Mesodermal cell (in vitro differentiated cells): ENCODE measurements at regions not wholly inside any gene's neighbourhood (a gene's known extent, or its start where the extent isn't known, plus 50 kb on each side); places are given as distances from the start of the nearest gene placed in this dataset.

ENCODE experiments used
- H3K27ac ChIP-seq: 2 replicates; pipeline ENCODE4 v1.7.0; 2013; ENCODE audit warnings: mild to moderate bottlenecking, low read depth, low read length, moderate library complexity; ENCODE audit not compliant: severe bottlenecking
- H3K36me3 ChIP-seq: 2 replicates; pipeline ENCODE4 v1.7.1; 2013; ENCODE audit warnings: mild to moderate bottlenecking, low read length, moderate library complexity; ENCODE audit not compliant: control insufficient read depth, insufficient read depth
- H3K4me1 ChIP-seq: one replicate; pipeline ENCODE4 v1.7.1; 2013; ENCODE audit warnings: mild to moderate bottlenecking, low read length; ENCODE audit not compliant: insufficient read depth, control insufficient read depth, poor library complexity, severe bottlenecking
- H3K4me3 ChIP-seq: 2 replicates; pipeline ENCODE4 v1.7.0; 2013; ENCODE audit warnings: low read length, control low read depth, mild to moderate bottlenecking; ENCODE audit not compliant: insufficient read depth, poor library complexity, severe bottlenecking; ENCODE audit errors: extremely low read depth
- H3K9me3 ChIP-seq: 2 replicates; pipeline ENCODE4 v1.7.1; 2013; ENCODE audit warnings: mild to moderate bottlenecking, low read length, moderate library complexity; ENCODE audit not compliant: control insufficient read depth
- WGBS, 2 experiments: methylation state at CpG; one replicate each; pipeline ENCODE4 v1.1.5; 2013; ENCODE audit warnings: missing lambda C conversion rate in 2 of 2; ENCODE audit not compliant: insufficient coverage in 2 of 2; 5-methylcytosine and 5-hydroxymethylcytosine counted together

DNA sequence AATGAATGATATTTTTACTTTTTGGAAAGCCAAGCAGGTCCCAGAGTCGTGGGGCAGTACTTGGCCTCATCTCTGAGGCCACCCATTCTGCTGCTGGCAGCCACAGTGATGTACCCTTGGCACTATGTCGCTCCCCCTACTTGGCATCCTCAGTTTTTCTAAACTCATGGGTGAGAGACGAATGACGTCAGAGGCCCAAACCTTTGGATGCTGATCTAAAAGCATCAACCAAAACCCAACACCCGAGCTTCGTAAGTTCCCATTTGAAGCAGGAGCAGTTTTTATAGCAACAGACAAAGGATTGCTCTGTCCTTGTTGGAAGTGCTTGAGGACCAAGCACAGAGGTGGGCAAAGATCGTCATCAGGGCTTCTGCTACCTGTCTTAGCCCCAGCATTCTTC lies 212.9 kb downstream of the PAX1 start:
- H3K9me3 ChIP-seq: no peaks in the 10 kb centered on the region
- H3K4me3 ChIP-seq: no peak overlapping the region
- no peak overlapping the region for H3K27ac ChIP-seq
- H3K4me1 ChIP-seq: no peaks in the 10 kb centered on the region
- H3K36me3 ChIP-seq: no peaks in the 10 kb centered on the region
- WGBS, 2 experiments: 96% methylated on average over 6 to 7 of the region's 7 CpGs

DNA sequence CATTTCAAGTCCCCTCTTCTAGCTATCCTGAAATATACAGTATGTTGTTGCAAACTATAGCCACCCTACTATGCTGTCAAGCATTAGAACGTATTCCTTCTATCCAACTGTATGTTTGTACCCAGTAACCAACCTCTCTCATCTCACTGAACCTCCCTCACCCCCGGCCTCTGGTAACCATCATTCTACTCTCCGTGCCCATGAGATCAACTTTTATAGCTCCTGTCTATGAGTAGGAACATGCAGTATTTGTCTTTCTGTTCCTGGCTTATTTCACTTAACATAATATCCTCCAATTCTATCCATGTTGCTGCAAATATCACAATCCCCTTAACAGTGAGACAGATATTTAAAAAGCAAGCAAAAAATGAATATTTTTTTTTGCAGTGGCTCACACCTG lies 196.9 kb downstream of the PAX1 start:
- Histone ChIP-seq H3K36me3 (no peaks in the 10 kb centered on the region), H3K4me1 (no peaks in the 10 kb centered on the region), H3K9me3 (no peaks in the 10 kb centered on the region), H3K4me3 (no peak overlapping the region), H3K27ac (no peak overlapping the region)
- WGBS, 2 experiments: 75 to 83% methylated on average over 1 to 2 of the region's 3 CpGs

DNA sequence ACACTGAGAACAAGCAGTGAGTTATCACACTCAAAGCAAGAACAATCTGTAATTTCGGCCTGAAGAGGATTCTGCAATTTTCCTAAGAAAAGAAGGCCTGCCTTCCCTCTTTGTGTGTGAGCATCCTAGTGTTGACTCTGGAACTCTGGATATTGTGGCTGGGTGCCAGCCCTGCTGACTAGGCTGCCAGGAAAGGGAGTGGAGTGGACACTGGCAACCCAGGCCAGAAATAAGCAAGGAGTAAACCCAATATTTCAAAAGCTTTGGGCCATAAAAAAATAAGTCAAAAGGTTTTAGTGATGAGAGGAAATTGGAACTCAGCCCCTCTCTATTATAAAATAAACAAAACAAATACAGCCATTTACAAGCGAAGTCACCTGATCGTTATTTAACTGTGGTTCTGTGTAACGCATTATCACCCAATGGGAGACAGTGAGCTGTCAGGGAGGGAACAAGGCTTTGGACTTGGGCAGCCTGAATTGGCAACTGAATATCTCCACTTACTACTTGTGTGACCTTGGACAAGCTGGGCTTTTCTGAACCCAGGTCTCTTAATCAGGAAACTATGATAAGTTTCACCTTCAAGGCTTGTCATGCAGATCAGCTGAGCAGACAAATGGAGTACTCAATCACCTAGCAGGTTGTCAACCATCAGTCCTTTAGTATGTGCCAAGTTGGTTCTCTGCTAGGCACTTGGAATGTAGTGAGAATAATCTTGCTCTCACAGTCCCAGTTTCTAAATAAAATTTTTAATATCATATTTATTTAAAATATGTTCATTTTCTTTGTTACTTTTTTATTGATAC lies 196.2 kb downstream of the PAX1 start:
- no peaks in the 10 kb centered on the region for H3K4me1 ChIP-seq
- no peaks in the 10 kb centered on the region for H3K9me3 ChIP-seq
- H3K4me3 ChIP-seq: no peak overlapping the region
- WGBS, 2 experiments: 83 to 87% methylated on average over 1 to 4 of the region's 4 CpGs
- H3K27ac ChIP-seq: no peak overlapping the region
- H3K36me3 ChIP-seq: no peaks in the 10 kb centered on the region

DNA sequence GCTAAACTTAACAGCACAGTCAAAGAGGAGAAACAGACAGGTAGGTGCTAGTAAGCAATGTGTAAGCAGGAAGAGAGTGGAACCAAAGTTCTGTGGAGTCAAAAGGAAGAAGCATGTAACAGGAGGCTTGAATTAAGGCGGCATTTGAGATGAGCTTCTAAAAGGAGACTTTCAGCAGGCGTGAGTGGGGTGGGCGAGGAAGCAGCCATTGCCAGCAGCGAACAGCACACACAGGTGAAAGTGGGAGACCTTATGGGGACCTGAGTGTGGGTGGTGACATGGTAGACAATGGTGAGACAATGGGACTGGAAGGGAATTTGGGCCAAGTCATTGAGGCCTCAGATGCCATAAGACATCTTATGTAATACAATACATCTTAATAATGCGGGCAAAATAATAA lies 195.0 kb downstream of the PAX1 start:
- no peak overlapping the region for H3K27ac ChIP-seq
- no peaks in the 10 kb centered on the region for H3K4me1 ChIP-seq
- 84 to 100% methylated on average over 3 to 4 of the region's 5 CpGs for WGBS, 2 experiments
- no peaks in the 10 kb centered on the region for H3K36me3 ChIP-seq
- H3K9me3 ChIP-seq: no peaks in the 10 kb centered on the region
- no peak overlapping the region for H3K4me3 ChIP-seq

DNA sequence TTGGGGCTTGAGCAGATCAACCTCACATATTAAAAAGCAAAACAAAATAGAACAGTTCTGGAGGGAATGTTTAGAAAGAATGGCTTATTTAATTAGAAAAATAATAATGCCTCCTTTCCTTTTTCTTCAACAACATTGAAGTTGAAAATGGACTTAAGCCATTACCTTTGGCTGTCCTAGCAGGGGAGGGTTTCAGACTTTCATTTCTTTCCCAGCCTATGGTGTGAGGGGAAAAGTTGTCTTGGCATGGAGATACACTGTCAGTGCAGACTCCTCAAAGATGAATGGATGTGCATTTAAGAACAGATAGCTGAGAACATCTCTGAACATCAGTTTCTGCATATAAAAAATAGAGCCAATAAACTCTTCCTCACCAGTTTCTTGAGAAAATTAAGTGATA lies 169.5 kb downstream of the PAX1 start:
- no peak overlapping the region for H3K27ac ChIP-seq
- no peaks in the 10 kb centered on the region for H3K4me1 ChIP-seq
- H3K9me3 ChIP-seq: no peaks in the 10 kb centered on the region
- H3K36me3 ChIP-seq: no peaks in the 10 kb centered on the region
- no peak overlapping the region for H3K4me3 ChIP-seq

DNA sequence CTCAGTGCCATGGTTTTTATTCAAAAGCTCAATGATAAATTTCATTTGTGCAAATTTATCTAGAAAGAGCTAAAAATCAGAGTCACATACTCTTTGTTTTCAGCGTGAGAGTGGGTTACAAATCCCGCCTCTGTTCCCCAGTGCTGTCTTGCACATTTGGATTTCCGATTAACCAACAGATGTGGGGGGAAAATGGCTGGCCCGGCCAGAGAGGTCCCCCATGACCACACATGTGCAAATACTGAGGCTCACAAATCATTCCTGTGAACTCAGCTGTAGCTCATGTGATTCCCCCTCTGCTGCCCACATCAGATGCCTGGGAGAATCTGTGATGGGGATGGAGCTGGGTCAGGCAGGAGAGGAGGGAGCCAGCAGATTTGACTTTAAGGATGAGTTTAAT lies 168.7 kb downstream of the PAX1 start:
- Histone ChIP-seq H3K4me3 (no peak overlapping the region), H3K4me1 (no peaks in the 10 kb centered on the region), H3K9me3 (no peaks in the 10 kb centered on the region), H3K27ac (no peak overlapping the region), H3K36me3 (no peaks in the 10 kb centered on the region)
- WGBS, 2 experiments: 94 to 100% methylated on average over 2 to 3 of the region's 4 CpGs

DNA sequence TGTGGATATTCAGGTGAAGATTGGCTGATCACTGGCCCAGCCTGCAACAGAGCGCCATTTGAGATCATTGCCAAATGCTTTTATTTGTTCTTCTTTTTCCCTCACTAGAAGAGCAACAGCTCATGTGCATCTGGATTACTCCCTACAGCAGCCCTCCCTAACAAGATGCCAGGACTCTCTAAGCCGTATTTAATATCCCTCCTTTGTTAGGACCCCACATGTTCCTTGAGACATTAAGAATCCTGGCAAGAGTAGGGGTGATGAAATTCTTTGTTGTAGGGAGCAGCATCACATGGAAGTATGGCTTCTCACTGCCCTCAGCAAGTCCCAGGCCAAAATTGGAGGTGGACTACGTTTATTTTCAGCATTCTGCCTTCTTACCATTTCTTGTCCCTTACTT lies 167.8 kb downstream of the PAX1 start:
- Histone ChIP-seq H3K27ac (no peak overlapping the region), H3K36me3 (no peaks in the 10 kb centered on the region), H3K4me3 (no peak overlapping the region), H3K4me1 (no peaks in the 10 kb centered on the region), H3K9me3 (no peaks in the 10 kb centered on the region)
- WGBS, 2 experiments: 100% methylated on average over 1 of the region's 3 CpGs

DNA sequence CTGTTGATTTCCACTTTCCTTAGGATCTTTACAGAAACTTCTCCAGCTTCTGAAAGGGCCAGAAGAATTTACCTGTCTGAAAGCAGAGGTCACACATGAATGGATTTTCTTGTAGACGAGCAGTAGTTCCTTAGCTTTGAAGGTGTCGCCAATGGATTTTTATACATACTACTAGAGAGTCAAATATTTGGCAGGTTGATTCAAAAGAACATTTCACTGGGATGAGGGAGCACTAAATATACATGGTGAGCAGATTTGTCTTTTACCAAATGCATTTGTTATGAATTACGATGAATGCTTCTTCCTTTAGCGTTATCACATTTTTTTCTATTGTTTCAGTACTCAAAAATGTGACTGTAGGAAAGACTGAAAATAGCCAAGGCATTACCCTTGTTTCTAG lies 162.3 kb downstream of the PAX1 start:
- WGBS, 2 experiments: 100% methylated on average over 1 of the region's 4 CpGs; no CpG with 5 or more reads in 1 of the 2 experiments
- Histone ChIP-seq H3K4me3 (no peak overlapping the region), H3K36me3 (no peaks in the 10 kb centered on the region), H3K9me3 (no peaks in the 10 kb centered on the region), H3K4me1 (peaks cover 2% of the 10 kb centered on the region), H3K27ac (no peak overlapping the region)

DNA sequence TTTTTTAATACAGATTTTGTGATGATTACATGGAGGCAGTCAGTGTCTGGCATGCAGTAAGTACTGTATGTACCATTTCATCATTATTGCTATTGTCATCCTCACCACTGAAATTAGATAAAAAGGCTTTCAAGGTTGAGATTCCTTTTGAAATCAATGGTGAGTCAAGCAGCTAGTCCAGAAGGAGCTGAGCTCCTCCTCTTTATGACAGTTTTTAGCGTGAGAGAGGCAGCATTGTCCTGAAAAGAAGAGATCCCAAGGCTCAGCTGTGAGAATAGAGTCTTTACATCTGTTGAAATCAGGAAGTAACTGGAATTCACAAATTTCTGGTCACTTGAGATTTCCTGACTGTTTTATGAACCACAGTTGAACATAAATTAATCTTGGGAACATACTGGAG lies 161.9 kb downstream of the PAX1 start:
- Histone ChIP-seq H3K36me3 (no peaks in the 10 kb centered on the region), H3K9me3 (no peaks in the 10 kb centered on the region), H3K4me3 (no peak overlapping the region), H3K27ac (no peak overlapping the region), H3K4me1 (peaks cover 2% of the 10 kb centered on the region)
- WGBS, 2 experiments: 75% methylated on average over 1 of the region's 1 CpG; no CpG with 5 or more reads in 1 of the 2 experiments

DNA sequence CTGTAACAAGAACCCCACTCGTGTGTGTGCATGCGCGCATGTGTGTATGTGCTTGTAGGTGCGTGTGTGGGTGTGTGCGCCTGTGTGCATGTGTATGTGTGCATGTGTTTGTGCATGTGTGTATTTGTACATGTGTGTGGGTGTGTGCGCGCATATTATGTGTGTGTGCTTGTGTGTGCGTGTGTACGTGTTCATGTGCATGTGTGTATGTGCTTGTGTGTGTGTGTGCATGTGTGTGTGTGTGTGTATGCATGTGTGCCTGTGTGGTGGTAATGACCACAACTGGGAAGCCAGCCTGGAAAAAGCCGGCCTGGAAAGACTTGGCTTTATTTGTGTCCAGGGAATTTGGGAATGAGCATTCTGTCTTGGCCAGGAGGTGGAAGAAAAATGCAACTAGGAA lies 157.5 kb downstream of the PAX1 start:
- H3K4me3 ChIP-seq: no peak overlapping the region

DNA sequence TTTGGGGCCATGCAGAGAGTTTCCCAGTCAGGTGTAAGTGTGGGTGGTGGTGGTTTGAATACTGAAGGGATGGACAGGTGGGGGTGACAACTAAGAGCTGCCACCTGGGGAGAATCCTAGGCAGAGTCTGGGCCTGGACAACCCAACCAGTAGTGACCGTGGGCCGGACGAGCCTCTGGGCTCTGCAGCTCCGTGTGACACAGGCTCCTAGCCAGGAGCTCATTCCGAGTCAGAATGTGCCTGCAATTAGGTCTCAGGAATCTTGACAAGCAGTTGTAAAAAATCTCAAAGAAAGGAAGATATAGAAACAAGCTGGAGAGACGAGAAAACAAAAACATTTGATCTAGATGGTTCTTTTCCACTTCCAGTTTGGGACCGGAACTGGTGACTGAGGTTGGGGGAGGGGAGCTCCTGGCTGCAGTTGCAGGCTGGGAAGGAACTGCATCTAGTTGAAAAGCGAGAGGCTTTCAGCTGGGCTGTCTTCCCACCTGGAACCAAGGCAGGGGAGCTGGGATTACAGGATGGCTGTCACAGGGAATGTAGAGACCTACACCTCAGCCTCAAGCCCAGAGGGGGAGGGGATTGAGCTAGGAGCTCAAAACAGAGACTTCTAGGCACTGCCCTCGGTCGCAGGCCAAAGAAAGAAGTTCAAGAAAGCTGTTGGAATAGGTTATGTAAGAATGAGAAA lies 156.9 kb downstream of the PAX1 start:
- H3K36me3 ChIP-seq: no peaks in the 10 kb centered on the region
- H3K9me3 ChIP-seq: no peaks in the 10 kb centered on the region
- H3K4me1 ChIP-seq: peaks cover 2% of the 10 kb centered on the region
- no peak overlapping the region for H3K4me3 ChIP-seq
- 74 to 83% methylated on average over 8 to 10 of the region's 10 CpGs for WGBS, 2 experiments
- H3K27ac ChIP-seq: no peak overlapping the region

More for the DNA sequence above, 157.5 kb downstream of the PAX1 start:
- Histone ChIP-seq H3K36me3 (no peaks in the 10 kb centered on the region), H3K27ac (no peak overlapping the region), H3K9me3 (no peaks in the 10 kb centered on the region), H3K4me1 (peaks cover 2% of the 10 kb centered on the region)
- 96 to 97% methylated on average over 9 of the region's 10 CpGs for WGBS, 2 experiments
